Amniotic stem cell (primary cell): ENCODE measurements at regions not wholly inside any gene's neighbourhood (a gene's known extent, or its start where the extent isn't known, plus 50 kb on each side); places are given as distances from the start of the nearest gene placed in this dataset.
"Not testable (repeated sequence)": the region's sequence is repeated elsewhere in the genome, so short reads cannot be mapped to it uniquely, and the experiment has no call there.

Source experiments
- DNase-seq: peaks from one replicate; lab custom pipeline; 2025; lab: John Stamatoyannopoulos, UW

- DNase-seq: no peak
These were observed 620.1 kb downstream of the HTR1B start for GRCh38 chr6:76843054-76843822.

GRCh38 chr6:76840865-76841264 is 622.4 kb downstream of the HTR1B start:
- no peak for DNase-seq

DNA sequence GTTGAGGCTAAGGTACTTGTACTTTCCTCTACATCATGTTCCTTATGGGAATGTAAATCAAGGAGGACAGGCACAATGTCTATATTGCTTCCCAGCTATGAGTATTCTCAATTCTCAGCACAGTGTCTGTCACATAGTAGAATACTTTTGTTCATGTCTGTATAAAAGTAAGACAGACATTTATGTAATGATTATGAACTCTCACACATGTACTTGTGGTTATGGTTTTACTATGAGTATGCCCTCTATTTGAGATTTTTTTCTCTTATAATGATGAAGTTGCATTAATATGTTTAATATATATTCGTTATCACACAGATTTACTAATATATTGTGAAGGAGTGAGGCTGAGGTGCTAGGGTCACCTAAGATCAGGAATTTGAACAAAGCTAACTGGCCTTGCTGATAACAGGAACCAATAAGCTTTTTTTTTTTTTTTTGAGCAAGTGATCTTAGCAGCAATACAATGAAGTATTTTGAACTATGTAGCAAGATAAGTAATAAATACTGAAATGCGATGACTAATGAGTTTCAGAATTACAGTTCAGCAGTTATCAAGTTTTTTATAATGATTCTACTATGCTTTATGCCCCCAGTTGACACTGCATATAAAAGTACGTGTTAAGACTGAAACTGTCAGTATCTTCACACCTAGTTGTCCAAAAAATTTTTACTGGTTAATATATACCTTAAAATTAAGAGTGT is 623.1 kb downstream of the HTR1B start:
- DNase-seq: no peak

- DNase-seq: no peak
These were observed 623.8 kb downstream of the HTR1B start for GRCh38 chr6:76839505-76839904.

- no peak for DNase-seq
These were observed 625.7 kb downstream of the HTR1B start for GRCh38 chr6:76837564-76837963.

- DNase-seq: no peak
These were observed 627.6 kb downstream of the HTR1B start for GRCh38 chr6:76835695-76836094.

DNA sequence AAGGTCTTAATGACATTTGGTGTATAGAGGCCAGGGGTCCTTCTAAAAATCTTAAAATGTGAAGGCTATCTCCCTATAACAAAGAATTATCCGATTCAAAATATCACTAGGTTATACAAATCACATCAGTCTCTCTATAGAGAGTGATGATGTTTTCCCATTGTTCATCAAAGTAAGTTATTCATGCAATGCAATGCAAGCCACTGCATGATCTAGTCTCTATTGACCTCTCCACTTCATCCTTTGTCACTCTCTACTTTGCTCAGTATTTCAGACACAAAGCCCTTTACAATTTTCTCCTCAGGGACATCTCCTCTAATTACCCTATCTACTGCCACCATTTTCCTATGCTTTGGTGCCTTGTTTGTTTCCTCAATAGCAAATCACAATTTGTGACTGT is 628.0 kb downstream of the HTR1B start:
- no peak for DNase-seq

DNA sequence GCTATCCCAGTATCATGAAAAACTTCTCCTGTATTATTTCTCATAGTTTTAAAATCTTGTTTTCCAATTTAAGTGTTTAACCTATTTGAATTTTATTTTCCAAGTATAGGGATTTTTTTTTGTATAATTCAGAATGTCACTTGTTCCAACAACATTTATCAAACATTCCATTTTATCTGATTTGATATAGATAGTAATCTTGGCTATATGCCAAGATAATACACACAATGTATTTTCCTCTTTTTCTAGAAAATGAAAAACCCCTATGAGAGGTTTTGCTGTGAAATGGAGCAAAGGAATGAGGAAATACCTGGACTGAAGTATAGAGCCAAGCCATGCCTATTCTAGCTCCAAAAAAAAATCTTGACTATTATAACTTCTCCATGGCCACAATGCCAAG is 628.9 kb downstream of the HTR1B start:
- no peak for DNase-seq

- no peak for DNase-seq
These were observed 632.0 kb downstream of the HTR1B start for GRCh38 chr6:76831299-76831698.

- not testable (repeated sequence) for DNase-seq
These were observed 639.7 kb downstream of the HTR1B start for GRCh38 chr6:76823578-76823977.

- DNase-seq: no peak
These were observed 644.8 kb downstream of the HTR1B start for GRCh38 chr6:76818451-76818850.

DNA sequence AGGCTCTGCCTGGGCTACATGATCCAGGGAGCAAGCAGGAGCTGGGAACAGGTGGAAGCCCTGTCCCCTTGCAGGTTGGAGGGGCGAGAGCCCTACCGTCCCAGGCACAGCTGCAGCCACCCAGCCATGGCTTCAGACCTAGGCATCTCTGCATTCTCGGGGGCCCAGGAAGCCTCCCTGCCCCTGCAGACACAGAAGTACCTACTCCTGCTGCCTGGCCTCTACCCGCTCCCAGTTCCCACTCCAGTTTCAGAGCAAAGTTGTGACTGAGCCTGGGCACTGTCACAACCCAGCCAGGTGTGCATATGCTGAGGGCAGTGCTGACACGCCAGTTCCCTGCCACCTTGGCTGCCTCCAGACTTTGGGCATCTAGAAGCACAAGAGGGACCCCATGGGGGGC is 645.9 kb downstream of the HTR1B start:
- no peak for DNase-seq

DNA sequence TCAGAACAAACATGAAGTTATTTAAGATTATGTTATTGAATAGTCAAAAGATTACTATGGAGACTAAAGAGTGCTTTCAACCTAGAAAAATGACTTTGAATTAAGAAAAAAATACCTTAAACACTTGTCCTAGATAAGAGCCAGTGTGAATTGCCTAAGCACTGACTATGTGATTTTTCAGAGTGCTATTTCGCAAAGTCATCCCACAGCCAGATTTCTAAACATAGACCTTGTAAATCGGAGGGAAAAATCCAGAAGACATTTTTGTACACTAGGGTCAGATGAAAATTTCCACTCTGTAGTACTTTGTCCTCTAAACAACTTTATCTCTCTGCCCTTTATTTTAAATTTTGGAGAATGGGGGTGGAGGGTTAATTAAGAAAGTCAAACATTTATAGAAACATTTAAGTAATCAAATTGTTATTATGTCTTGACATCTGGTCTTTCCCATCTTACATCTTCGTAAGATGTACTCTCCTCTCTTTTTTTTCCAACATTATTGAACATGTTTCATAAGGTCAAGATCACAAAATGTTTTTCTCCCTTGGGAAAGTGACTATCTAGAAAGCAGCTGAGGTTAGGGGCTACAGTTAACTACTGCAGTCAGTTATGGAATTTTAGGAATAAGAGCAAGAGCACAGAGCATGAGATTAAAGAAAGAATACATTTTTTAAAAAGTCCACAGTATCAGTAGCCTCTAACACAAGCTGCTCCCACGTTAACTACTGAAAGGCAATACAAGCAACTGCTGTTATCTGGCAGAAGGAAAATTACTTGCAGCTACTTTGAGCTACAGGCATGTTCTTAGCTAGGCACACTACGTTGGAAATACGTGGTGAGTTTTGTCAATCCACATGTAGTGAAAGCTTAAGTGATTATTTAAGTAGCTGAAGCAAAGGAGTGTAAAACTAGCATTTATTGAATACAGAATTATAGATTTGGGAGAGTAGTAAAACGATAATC is 648.5 kb downstream of the HTR1B start:
- DNase-seq: no peak

- DNase-seq: no peak
These were observed 653.0 kb downstream of the HTR1B start for GRCh38 chr6:76810286-76810685.

DNA sequence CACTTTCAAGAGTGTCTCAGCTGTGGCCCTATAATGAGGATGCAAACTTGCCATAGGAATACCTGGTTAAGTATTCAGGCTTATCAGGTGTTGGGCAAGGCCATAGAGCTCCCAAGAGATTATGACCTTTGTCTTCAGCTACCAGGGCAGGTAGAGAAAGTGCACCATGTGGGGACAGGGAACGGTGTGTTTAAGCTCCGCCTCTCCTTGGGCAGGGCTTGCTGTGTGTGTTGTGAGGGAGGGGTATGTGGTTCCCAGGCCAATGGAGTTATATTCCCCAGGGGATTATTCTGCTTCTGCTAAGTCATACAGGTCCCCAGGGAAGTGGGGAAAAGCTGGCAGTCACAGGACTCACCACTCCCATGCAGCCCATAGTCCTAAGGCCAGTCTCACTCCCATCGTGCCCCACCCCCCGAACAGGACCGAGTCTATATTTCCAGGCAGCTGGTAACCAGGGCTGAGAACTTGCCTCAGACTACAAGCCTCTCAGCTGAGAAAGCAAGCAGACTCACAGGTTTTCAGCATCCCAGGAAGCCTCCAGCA is 660.2 kb downstream of the HTR1B start:
- no peak for DNase-seq

DNA sequence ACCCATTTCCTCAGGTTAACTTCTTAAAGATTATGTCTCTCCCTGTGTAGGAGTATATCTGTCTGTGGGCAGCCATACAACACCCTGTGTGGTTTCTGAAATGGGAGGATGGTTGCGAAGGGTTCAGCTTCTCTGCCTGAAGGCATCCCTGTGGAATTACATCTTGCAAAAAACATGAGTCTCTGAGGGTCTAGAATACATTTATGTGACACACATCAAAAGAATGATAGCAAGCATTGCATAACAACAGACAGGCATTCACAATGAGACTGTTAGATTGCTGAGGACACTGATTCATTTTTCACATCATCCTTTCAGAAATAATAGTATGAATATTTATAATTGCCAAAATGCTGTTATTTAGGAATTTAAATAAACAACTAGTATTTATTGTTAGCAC is 670.9 kb downstream of the HTR1B start:
- no peak for DNase-seq

DNA sequence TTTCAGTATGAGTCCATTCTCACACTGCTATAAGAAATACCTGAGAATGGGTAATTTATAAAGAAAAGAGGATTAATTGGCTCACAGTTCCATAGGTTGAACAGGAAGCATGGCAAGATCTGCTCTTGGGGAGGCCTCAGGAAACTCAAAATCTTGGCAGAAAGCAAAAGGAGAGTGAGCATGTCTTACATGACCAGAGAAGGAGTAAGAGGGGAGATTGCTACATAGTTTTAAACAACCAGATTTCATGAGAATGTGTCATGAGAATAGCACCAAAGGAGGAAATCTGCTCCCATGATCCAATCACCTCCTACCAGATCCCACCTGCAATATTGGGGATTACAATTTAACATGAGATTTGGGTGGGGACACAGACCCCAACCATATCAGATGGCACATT is 672.4 kb downstream of the HTR1B start:
- DNase-seq: no peak

- DNase-seq: no peak
These were observed 673.1 kb downstream of the HTR1B start for GRCh38 chr6:76790045-76790796.

DNA sequence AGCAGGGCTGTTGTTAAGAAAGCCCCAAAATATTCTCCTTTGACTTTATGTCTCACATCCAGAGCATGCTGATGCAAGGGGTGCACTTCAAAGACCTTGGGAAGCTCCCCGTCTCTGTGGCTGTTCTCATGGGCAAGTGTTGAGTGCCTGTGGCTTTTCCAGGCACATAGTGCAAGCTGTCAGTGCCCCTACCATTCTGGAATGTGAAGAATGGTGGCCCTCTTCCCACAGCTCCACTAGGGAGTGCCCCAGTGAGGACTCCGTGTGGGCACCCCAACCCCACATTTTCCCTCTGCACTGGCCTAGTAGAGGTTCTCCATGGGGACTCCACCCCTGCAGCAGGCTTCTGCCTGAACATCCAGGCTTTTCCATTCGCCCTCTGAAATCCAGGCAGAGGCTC is 673.7 kb downstream of the HTR1B start:
- DNase-seq: no peak

DNA sequence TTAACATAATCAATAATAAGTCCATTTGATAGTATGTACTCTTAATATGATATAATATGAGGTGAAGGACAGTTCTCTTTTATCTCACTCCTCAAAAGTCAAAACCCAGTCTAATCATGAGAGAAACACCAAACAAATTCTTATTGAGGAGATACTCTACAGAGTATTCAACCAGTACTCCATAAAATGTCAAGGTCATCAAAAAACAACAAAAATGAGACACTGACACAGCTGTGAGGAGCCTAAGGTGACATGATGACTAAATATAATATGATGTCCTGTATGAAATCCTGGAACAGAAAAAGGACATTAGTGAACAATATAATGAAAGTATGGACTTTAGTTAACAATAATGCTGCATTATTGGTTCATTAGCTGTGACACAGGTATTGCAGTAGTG is 675.1 kb downstream of the HTR1B start:
- no peak for DNase-seq

- DNase-seq: no peak
These were observed 684.2 kb downstream of the HTR1B start for GRCh38 chr6:76779068-76779467.

- DNase-seq: no peak
These were observed 686.4 kb downstream of the HTR1B start for GRCh38 chr6:76776876-76777275.
